Sigmoid colon (tissue), 4 donors: ENCODE measurements at regions not wholly inside any gene's neighbourhood (a gene's known extent, or its start where the extent isn't known, plus 50 kb on each side); places are given as distances from the start of the nearest gene placed in this dataset.

Experiments used
- EP300 ChIP-seq, 4 donors: sonication (generic); formaldehyde crosslinking; IDR thresholded peaks; one replicate each; pipeline ENCODE4 v1.6.1; 2017; ENCODE audit warnings: antibody characterized with exemption in 4 of 4
- POLR2A ChIP-seq, 2 donors: fragments of 450-650 bp; IDR thresholded peaks; one replicate each; pipeline ENCODE4 v1.6.1; 2016; ENCODE audit warnings: antibody characterized with exemption in 2 of 2, mild to moderate bottlenecking in 2 of 2, moderate library complexity in 2 of 2
- POLR2AphosphoS5 ChIP-seq, 4 donors: sonication (generic); formaldehyde crosslinking; IDR thresholded peaks; one replicate each; pipeline ENCODE4 v1.6.1; 2017; ENCODE audit warnings: antibody characterized with exemption in 4 of 4
- TF ChIP-seq, protein P1 (sequence below), 4 experiments: fragments of 450-650 bp in 3 of 4; fragments of 200-600 bp in 1 of 4; IDR thresholded peaks; one replicate each; pipeline ENCODE4 v1.5.1; 2016 to 2019; ENCODE audit warnings: antibody characterized with exemption in 4 of 4, mild to moderate bottlenecking in 3 of 4, moderate library complexity in 2 of 4

DNA sequence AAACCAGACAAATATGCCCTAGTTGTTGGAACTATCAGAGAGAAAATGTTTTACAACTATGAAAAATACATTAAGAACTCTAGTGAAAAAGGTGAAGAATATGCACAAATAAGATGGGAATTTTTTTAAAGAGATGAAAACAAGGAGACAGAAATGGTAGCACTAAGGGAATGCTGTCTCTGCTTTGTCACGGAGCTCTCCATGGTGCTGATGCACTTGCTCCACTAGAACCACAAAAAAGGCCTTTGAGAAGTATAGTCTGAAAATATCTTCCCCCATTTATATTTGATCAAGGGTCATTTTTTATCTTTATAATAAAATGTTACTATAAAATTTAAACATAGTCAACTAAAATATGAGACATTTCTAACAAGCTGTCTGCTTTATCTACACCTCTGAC, 1655.5 kb upstream of the AGA start:
- TF ChIP-seq, protein P1, sequence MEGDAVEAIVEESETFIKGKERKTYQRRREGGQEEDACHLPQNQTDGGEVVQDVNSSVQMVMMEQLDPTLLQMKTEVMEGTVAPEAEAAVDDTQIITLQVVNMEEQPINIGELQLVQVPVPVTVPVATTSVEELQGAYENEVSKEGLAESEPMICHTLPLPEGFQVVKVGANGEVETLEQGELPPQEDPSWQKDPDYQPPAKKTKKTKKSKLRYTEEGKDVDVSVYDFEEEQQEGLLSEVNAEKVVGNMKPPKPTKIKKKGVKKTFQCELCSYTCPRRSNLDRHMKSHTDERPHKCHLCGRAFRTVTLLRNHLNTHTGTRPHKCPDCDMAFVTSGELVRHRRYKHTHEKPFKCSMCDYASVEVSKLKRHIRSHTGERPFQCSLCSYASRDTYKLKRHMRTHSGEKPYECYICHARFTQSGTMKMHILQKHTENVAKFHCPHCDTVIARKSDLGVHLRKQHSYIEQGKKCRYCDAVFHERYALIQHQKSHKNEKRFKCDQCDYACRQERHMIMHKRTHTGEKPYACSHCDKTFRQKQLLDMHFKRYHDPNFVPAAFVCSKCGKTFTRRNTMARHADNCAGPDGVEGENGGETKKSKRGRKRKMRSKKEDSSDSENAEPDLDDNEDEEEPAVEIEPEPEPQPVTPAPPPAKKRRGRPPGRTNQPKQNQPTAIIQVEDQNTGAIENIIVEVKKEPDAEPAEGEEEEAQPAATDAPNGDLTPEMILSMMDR (IDR thresholded peaks at IDR 0.05), result no peak
- TF ChIP-seq POLR2AphosphoS5 (IDR thresholded peaks at IDR 0.05) (no peak), POLR2A (IDR thresholded peaks at IDR 0.05) (no peak), EP300 (IDR thresholded peaks at IDR 0.05) (no peak)
